ENCODE measurements at regions not wholly inside any gene's neighbourhood (a gene's known extent, or its start where the extent isn't known, plus 50 kb on each side); places are given as distances from the start of the nearest gene placed in this dataset.

- Histone ChIP-seq H3K27ac (no peak overlapping the region), H3K4me3 (no peak overlapping the region), H3K9me3 (no peaks in the 10 kb centered on the region), H3K27me3 (no peaks in the 10 kb centered on the region), H3K36me3 (no peaks in the 10 kb centered on the region), H3K4me1 (no peaks in the 10 kb centered on the region)
- no peak for TF ChIP-seq CTCF (IDR thresholded peaks at IDR 0.05)
- intact Hi-C loops (cut with DNase I): no loop called here
- WGBS, 2 donors: 27 to 28% methylated on average over 4 of the region's 4 CpGs
- DNase-seq: no peak
- ATAC-seq: no peak
Observed at GRCh38 chr17:71398800-71399219, 722.0 kb upstream of the SOX9 start.

- ATAC-seq: no peak
- DNase-seq: no peak
- Histone ChIP-seq H3K27ac (no peak overlapping the region), H3K4me1 (no peaks in the 10 kb centered on the region), H3K36me3 (no peaks in the 10 kb centered on the region), H3K4me3 (no peak overlapping the region), H3K27me3 (no peaks in the 10 kb centered on the region), H3K9me3 (no peaks in the 10 kb centered on the region)
- 32 to 37% methylated on average over 3 of the region's 3 CpGs for WGBS, 2 donors
- intact Hi-C loops (cut with DNase I): no loop called here
- no peak for TF ChIP-seq CTCF (IDR thresholded peaks at IDR 0.05)
Observed at GRCh38 chr17:71399221-71399620, 721.6 kb upstream of the SOX9 start.

GRCh38 chr17:71399649-71400048 is 721.2 kb upstream of the SOX9 start:
- Histone ChIP-seq H3K4me1 (no peaks in the 10 kb centered on the region), H3K36me3 (no peaks in the 10 kb centered on the region), H3K27ac (no peak overlapping the region), H3K9me3 (no peaks in the 10 kb centered on the region), H3K4me3 (no peak overlapping the region), H3K27me3 (no peaks in the 10 kb centered on the region)
- 22 to 48% methylated on average over 1 of the region's 1 CpG for WGBS, 2 donors
- no peak for ATAC-seq
- intact Hi-C loops (cut with DNase I): no loop called here
- DNase-seq: no peak
- no peak for TF ChIP-seq CTCF (IDR thresholded peaks at IDR 0.05)

GRCh38 chr17:71402007-71402406 is 718.8 kb upstream of the SOX9 start:
- DNase-seq (no peak), ATAC-seq (no peak)
- no peaks in the 10 kb centered on the region for H3K36me3 ChIP-seq
- H3K4me1 ChIP-seq: no peaks in the 10 kb centered on the region
- H3K9me3 ChIP-seq: no peaks in the 10 kb centered on the region
- WGBS, 2 donors: 85 to 96% methylated on average over 1 of the region's 1 CpG
- no peak for TF ChIP-seq CTCF (IDR thresholded peaks at IDR 0.05)
- H3K4me3 ChIP-seq: no peak overlapping the region
- intact Hi-C loops (cut with DNase I): no loop called here
- no peaks in the 10 kb centered on the region for H3K27me3 ChIP-seq
- no peak overlapping the region for H3K27ac ChIP-seq
